Peyer's patch (tissue), 4 donors: ENCODE measurements at regions not wholly inside any gene's neighbourhood (a gene's known extent, or its start where the extent isn't known, plus 50 kb on each side); places are given as distances from the start of the nearest gene placed in this dataset.
"Not testable (repeated sequence)": the region's sequence is repeated elsewhere in the genome, so short reads cannot be mapped to it uniquely, and the experiment has no call there.

Experiments used
- DNase-seq, 3 donors: peaks; one replicate each; pipeline ENCODE4 v3.0.0-alpha.2; 2017 to 2019
- H3K27ac ChIP-seq, 4 donors: fragments of 200-600 bp; sonication (generic); one replicate each; pipeline ENCODE4 v1.5.1; 2016 to 2019
- H3K27me3 ChIP-seq, 2 donors: fragments of 200-600 bp; sonication (generic); one replicate each; pipeline ENCODE4 v1.5.1; 2019
- H3K36me3 ChIP-seq, 3 donors: fragments of 200-600 bp; sonication (generic); one replicate each; pipeline ENCODE4 v1.5.1; 2016 to 2019
- H3K4me1 ChIP-seq, 4 donors: fragments of 200-600 bp; sonication (generic); one replicate each; pipeline ENCODE4 v1.5.1; 2016 to 2019
- H3K4me3 ChIP-seq, 4 donors: fragments of 200-600 bp; sonication (generic); 1 replicate in 3 of 4; 2 replicates in 1 of 4; pipeline ENCODE4 v1.5.1; 2016 to 2019; ENCODE audit warnings: mild to moderate bottlenecking in 1 of 4
- H3K9me3 ChIP-seq, 4 donors: fragments of 200-600 bp; sonication (generic); one replicate each; pipeline ENCODE4 v1.5.1; 2016 to 2019; ENCODE audit warnings: mild to moderate bottlenecking in 1 of 4
- POLR2A ChIP-seq, 2 donors: fragments of 450-650 bp; IDR thresholded peaks; one replicate each; pipeline ENCODE4 v1.5.1; 2017; ENCODE audit warnings: antibody characterized with exemption in 2 of 2, mild to moderate bottlenecking in 2 of 2, moderate library complexity in 2 of 2
- TF ChIP-seq, protein P1 (sequence below), 6 experiments: fragments of 450-650 bp in 4 of 6; fragments of 200-600 bp in 2 of 6; sonication (generic) in 1 of 6; IDR thresholded peaks; one replicate each; pipeline ENCODE4 v1.5.1; 2017 to 2019; ENCODE audit warnings: antibody characterized with exemption in 6 of 6, mild to moderate bottlenecking in 3 of 6, moderate library complexity in 1 of 6

DNA sequence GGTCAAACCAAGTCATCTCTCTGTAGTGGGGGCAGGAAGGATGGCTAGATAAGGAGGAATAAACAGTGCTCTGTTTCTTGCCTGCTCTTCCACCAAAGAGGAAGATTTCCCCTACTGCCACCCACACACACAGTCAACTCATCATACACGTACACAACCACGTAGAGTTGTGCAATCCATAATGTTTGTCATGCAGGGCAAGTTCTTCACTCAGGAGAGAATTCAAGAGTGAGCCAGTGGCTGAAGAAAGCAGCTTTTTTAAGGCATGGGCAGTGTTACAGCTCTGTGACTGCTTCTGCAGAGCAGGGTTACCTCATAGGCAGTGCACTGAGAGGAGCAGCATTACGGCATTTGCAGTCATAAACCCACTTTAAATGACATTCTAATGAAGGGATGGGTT is 283.0 kb downstream of the RND3 start:
- Histone ChIP-seq H3K9me3 (no peaks in the 10 kb centered on the region), H3K4me3 (no peak overlapping the region), H3K27me3 (no peaks in the 10 kb centered on the region), H3K36me3 (no peaks in the 10 kb centered on the region), H3K27ac (no peak overlapping the region), H3K4me1 (no peaks in the 10 kb centered on the region)
- TF ChIP-seq, protein P1, sequence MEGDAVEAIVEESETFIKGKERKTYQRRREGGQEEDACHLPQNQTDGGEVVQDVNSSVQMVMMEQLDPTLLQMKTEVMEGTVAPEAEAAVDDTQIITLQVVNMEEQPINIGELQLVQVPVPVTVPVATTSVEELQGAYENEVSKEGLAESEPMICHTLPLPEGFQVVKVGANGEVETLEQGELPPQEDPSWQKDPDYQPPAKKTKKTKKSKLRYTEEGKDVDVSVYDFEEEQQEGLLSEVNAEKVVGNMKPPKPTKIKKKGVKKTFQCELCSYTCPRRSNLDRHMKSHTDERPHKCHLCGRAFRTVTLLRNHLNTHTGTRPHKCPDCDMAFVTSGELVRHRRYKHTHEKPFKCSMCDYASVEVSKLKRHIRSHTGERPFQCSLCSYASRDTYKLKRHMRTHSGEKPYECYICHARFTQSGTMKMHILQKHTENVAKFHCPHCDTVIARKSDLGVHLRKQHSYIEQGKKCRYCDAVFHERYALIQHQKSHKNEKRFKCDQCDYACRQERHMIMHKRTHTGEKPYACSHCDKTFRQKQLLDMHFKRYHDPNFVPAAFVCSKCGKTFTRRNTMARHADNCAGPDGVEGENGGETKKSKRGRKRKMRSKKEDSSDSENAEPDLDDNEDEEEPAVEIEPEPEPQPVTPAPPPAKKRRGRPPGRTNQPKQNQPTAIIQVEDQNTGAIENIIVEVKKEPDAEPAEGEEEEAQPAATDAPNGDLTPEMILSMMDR (IDR thresholded peaks at IDR 0.05): no peak
- no peak for TF ChIP-seq POLR2A (IDR thresholded peaks at IDR 0.05)
- no peak for DNase-seq

DNA sequence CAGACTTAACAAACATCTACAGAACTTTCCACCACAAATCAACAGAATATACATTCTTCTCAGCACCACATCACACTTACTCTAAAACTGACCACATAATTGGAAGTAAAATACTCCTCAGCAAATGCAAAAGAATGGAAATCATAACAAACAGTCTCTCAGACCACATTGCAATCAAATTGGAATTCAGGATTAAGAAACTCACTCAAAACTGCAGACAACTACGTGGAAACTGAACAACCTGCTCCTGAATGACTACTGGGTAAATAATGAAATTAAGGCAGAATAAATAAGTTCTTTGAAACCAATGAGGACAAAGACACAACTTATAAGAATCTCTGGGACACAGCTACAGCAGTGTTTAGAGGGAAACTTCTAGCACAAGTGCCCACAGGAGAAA is 292.7 kb downstream of the RND3 start:
- not testable (repeated sequence) for H3K4me1 ChIP-seq, H3K4me3 ChIP-seq, H3K9me3 ChIP-seq, H3K27me3 ChIP-seq, DNase-seq, H3K27ac ChIP-seq, H3K36me3 ChIP-seq

DNA sequence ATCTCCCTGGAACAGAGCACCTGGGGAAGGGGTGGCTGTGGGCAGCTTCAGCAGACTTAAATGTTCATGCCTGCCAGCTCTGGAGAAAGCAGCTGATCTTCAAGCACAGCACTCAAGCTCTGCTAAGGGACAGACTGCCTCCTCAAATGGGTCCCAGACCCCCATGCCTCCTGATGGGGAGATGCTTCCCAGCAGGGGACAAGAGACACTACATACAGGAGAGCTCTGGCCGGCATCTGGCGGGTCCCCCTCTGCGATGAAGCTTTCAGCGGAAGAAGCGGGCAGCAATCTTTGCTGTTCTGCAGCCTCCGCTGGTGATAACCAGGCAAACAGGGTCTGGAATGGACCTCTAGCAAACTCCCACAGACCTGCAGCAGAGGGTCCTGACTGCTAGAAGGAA is 294.8 kb downstream of the RND3 start:
- TF ChIP-seq, protein P1 (IDR thresholded peaks at IDR 0.05): no peak
- TF ChIP-seq POLR2A (IDR thresholded peaks at IDR 0.05): no peak
- DNase-seq: no peak
- no peak overlapping the region for H3K4me3 ChIP-seq

DNA sequence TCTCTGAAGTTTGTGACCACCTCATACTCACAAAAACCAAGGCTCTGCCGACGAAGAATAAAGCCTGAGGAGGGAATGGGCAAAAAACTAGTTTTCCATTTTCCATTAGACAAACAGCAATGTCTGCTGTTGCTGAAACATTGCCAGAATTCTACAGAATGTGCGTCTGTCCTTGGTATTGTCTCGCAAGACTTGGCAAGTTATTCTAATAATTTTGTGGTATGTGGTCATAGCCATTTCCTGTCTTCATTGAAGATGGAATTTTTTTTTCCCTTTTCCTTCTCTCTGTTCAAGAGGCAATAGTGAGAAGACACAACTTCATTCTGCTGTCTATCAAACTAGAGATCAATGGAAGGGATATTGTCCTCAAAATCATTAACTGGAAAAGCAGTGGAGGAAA is 296.1 kb downstream of the RND3 start:
- H3K27me3 ChIP-seq: no peaks in the 10 kb centered on the region
- no peak overlapping the region for H3K4me3 ChIP-seq
- no peaks in the 10 kb centered on the region for H3K9me3 ChIP-seq
- H3K36me3 ChIP-seq: no peaks in the 10 kb centered on the region
- H3K4me1 ChIP-seq: no peaks in the 10 kb centered on the region
- no peak overlapping the region for H3K27ac ChIP-seq
- no peak for TF ChIP-seq POLR2A (IDR thresholded peaks at IDR 0.05)
- TF ChIP-seq, protein P1 (IDR thresholded peaks at IDR 0.05): no peak
- DNase-seq: no peak

More for the DNA sequence above, 294.8 kb downstream of the RND3 start:
- Histone ChIP-seq H3K27me3 (no peaks in the 10 kb centered on the region), H3K4me1 (no peaks in the 10 kb centered on the region), H3K9me3 (no peaks in the 10 kb centered on the region), H3K27ac (no peak overlapping the region), H3K36me3 (no peaks in the 10 kb centered on the region)

DNA sequence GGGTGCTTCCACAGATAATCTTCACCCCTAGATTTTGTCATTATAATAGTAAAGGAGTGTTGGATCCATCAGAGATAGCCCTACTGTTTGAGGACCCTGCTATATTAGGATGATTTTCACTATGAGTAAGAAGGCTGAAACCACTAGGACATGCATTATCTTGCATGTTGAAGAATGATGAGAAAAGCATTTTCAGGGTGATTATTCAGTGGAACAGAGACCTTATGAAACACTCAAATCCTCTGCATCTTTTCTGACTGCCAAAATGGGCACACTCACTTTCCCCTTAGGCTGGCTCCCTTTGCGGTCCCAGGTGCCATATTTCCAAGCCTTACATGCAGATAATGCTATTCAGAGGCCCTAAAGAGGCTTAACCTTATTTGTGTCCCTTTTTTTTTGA is 296.9 kb downstream of the RND3 start:
- Histone ChIP-seq H3K4me3 (no peak overlapping the region), H3K27me3 (no peaks in the 10 kb centered on the region), H3K4me1 (no peaks in the 10 kb centered on the region), H3K36me3 (no peaks in the 10 kb centered on the region), H3K27ac (no peak overlapping the region), H3K9me3 (no peaks in the 10 kb centered on the region)
- no peak for DNase-seq
- TF ChIP-seq, protein P1 (IDR thresholded peaks at IDR 0.05): no peak
- no peak for TF ChIP-seq POLR2A (IDR thresholded peaks at IDR 0.05)

DNA sequence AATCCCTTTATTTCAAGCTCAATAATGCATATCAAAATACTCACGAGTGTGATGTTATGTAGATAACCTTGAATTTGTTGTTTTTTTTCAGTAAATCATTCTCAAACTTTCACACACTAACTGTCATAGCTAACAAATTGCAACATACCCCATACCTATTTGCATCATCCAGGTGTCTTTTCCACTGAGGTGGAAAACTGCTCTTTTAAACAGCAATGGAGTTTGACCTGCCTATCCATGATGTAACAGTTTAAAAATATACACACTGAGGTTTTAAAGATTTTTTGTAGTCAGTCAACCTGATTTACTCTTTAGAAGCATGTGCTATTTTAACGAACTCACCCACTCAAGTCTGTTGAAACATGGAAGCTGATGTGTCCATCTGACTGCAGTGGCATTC is 298.7 kb downstream of the RND3 start:
- TF ChIP-seq, protein P1 (IDR thresholded peaks at IDR 0.05): no peak
- no peak for TF ChIP-seq POLR2A (IDR thresholded peaks at IDR 0.05)
- H3K9me3 ChIP-seq: no peaks in the 10 kb centered on the region
- no peaks in the 10 kb centered on the region for H3K4me1 ChIP-seq
- DNase-seq: no peak
- no peaks in the 10 kb centered on the region for H3K27me3 ChIP-seq
- no peak overlapping the region for H3K27ac ChIP-seq
- no peaks in the 10 kb centered on the region for H3K36me3 ChIP-seq
- H3K4me3 ChIP-seq: no peak overlapping the region
